Fibroblast of villous mesenchyme (primary cell): ENCODE measurements at regions not wholly inside any gene's neighbourhood (a gene's known extent, or its start where the extent isn't known, plus 50 kb on each side); places are given as distances from the start of the nearest gene placed in this dataset.

Source experiments
- DNase-seq: peaks from one replicate; pipeline ENCODE4 v3.0.0-alpha.2; 2010; ENCODE audit warnings: low read depth
- H3K4me3 ChIP-seq: 2 replicates; pipeline ENCODE4 v1.5.1; 2011; ENCODE audit warnings: low read depth, mild to moderate bottlenecking, low read length
- TF ChIP-seq, protein P1 (sequence below): IDR thresholded peaks from 2 replicates; pipeline ENCODE4 v1.5.1; 2012; ENCODE audit warnings: low read depth, mild to moderate bottlenecking, low read length; ENCODE audit not compliant: insufficient read depth

GRCh38 chr5:136769900-136770684 lies 404.7 kb upstream of the TRPC7 start:
- DNase-seq = peak; percentile 88
- TF ChIP-seq, protein P1, sequence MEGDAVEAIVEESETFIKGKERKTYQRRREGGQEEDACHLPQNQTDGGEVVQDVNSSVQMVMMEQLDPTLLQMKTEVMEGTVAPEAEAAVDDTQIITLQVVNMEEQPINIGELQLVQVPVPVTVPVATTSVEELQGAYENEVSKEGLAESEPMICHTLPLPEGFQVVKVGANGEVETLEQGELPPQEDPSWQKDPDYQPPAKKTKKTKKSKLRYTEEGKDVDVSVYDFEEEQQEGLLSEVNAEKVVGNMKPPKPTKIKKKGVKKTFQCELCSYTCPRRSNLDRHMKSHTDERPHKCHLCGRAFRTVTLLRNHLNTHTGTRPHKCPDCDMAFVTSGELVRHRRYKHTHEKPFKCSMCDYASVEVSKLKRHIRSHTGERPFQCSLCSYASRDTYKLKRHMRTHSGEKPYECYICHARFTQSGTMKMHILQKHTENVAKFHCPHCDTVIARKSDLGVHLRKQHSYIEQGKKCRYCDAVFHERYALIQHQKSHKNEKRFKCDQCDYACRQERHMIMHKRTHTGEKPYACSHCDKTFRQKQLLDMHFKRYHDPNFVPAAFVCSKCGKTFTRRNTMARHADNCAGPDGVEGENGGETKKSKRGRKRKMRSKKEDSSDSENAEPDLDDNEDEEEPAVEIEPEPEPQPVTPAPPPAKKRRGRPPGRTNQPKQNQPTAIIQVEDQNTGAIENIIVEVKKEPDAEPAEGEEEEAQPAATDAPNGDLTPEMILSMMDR = peak; percentile 96
- H3K4me3 ChIP-seq = no peak overlapping the region

GRCh38 chr5:136769093-136769492 lies 403.7 kb upstream of the TRPC7 start:
- TF ChIP-seq, protein P1 = no peak
- DNase-seq = no peak
- no peak overlapping the region for H3K4me3 ChIP-seq

- TF ChIP-seq, protein P1 = no peak
- H3K4me3 ChIP-seq = no peak overlapping the region
- no peak for DNase-seq
Measured at GRCh38 chr5:136768457-136768856, 403.1 kb upstream of the TRPC7 start.

DNA sequence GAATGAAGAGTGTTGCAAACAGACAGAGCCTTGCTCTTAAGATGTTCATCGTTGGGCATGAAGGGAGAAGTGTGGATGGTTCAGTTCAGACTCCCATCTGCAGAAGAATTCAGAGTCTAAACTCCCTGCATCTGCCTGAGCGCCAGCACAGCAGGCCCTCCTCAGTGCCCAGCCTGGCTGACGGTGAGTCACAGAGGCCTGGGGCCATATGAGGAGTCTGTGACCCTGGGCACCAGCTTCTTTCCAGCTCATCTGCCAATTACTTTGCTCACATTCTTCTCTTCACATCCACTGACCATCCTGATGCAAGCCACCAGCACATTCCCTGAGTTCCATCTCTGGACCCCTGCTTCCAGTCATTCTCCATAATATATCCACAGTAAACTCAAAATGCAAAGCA lies 401.1 kb upstream of the TRPC7 start:
- no peak overlapping the region for H3K4me3 ChIP-seq
- no peak for DNase-seq

DNA sequence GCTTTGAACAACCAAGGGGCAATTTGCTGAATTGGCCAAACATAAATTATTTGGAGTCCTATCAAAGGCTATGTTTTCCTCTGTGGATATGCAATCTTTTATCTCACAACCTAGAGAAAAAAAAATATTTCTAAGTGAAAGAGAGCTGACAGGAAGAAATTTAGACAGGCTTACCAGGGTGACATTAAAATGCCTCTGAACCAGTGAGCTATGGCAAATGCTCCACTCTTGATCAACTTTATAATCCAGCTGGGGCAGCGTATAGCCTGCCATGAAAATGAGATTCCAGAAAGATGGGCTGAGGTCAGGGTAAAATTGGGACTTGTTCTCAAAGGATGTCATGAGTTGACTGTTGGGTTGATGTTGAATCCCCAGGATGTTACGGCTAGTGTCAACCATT lies 399.3 kb upstream of the TRPC7 start:
- no peak overlapping the region for H3K4me3 ChIP-seq
- TF ChIP-seq, protein P1 = no peak
- no peak for DNase-seq

More for the DNA sequence above, 401.1 kb upstream of the TRPC7 start:
- TF ChIP-seq, protein P1 = no peak

DNA sequence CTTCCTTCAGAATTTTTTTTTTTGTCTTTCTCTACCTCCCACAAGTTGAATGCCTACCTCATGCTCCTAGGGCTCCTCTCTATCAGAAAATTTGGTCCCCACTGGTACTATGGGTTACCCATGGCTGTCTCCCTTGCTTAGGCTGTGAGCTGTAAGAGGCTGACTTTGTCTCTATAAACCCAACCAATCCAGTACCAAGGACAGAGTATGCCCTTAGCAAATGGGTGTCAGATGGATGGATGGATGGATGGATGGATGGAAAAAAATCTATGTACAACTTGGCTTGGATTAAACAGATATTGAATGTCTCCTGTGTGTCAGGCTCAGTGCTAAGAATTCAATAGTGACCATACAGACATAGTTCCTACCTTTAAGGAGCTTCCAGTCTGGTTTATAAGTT lies 398.2 kb upstream of the TRPC7 start:
- H3K4me3 ChIP-seq = no peak overlapping the region
- TF ChIP-seq, protein P1 = no peak
- DNase-seq = no peak

DNA sequence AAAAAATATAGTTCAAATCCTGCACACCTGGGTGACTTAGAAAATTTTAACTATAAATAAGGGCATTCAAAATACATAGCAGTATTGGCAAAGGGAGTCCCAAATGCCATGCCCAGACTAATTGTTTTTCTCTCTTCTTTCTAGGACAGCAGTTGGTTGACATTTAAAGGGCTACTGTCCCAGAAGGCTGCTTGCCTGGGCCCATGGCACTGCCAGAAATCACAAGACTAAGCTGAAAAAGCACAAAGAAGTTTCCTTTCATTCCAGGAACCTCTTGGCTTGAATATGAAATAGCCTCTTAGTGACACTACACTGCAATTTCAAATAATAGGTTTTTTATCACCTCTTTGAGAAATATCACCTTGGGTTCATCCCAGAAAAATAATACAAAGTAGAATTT lies 388.9 kb upstream of the TRPC7 start:
- TF ChIP-seq, protein P1 = no peak
- DNase-seq = no peak
- H3K4me3 ChIP-seq = no peak overlapping the region
